H1 (cell line): ENCODE measurements at regions not wholly inside any gene's neighbourhood (a gene's known extent, or its start where the extent isn't known, plus 50 kb on each side); places are given as distances from the start of the nearest gene placed in this dataset.

Experiments
- CTCF ChIA-PET: fragments of 300-600 bp; sonication (Branson Sonifier 250); formaldehyde crosslinking; loops from one replicate; lab custom pipeline; 2021; ENCODE audit not compliant: partially characterized antibody; lab: Charles Lee
- POLR2A ChIA-PET: fragments of 300-600 bp; sonication (Branson Sonifier 250); formaldehyde crosslinking; loops from one replicate; lab custom pipeline; 2021; ENCODE audit warnings: inconsistent platforms; ENCODE audit not compliant: partially characterized antibody; lab: Charles Lee
- DNase-seq, 2 experiments: peaks; one replicate each; pipeline versions ENCODE4 v3.0.0 to v3.0.0-alpha.2; 2010 to 2022; ENCODE audit warnings: low spot score in 2 of 2, low read depth in 1 of 2, mixed read lengths in 1 of 2
- FAIRE-seq: peaks from 2 replicates; lab custom pipeline; 2011; peaks lifted over from hg19 to GRCh38; lab: Jason Lieb, UNC
- H2AFZ ChIP-seq: 2 replicates; pipeline ENCODE4 v1.8.1; 2012; ENCODE audit warnings: low read length, inconsistent platforms
- H2AK5ac ChIP-seq: 2 replicates; pipeline ENCODE4 v1.6.1; 2013; ENCODE audit warnings: low read depth, low read length
- H2BK120ac ChIP-seq: replicated peaks from 2 replicates; pipeline ENCODE3; 2013; ENCODE audit warnings: low read depth, low read length, inconsistent platforms
- H2BK12ac ChIP-seq: 2 replicates; pipeline ENCODE4 v1.6.1; 2013; ENCODE audit warnings: low read depth, low read length
- H2BK15ac ChIP-seq: 2 replicates; pipeline ENCODE4 v1.6.1; 2013; ENCODE audit warnings: low read length
- H2BK20ac ChIP-seq: 2 replicates; pipeline ENCODE4 v1.6.1; 2013; ENCODE audit warnings: low read length
- H2BK5ac ChIP-seq: 2 replicates; pipeline ENCODE4 v1.6.1; 2013; ENCODE audit warnings: low read depth, low read length
- H3K14ac ChIP-seq: 2 replicates; pipeline ENCODE4 v1.6.1; 2013; ENCODE audit warnings: inconsistent platforms; ENCODE audit not compliant: insufficient read length
- H3K18ac ChIP-seq: 2 replicates; pipeline ENCODE4 v1.6.1; 2013; ENCODE audit warnings: low read length; ENCODE audit errors: extremely low read depth
- H3K23ac ChIP-seq: 2 replicates; pipeline ENCODE4 v1.6.1; 2013; ENCODE audit warnings: inconsistent platforms; ENCODE audit not compliant: insufficient read length
- H3K23me2 ChIP-seq: 2 replicates; pipeline ENCODE4 v1.6.1; 2013; ENCODE audit warnings: low read depth, low read length
- H3K27ac ChIP-seq: 2 replicates; pipeline ENCODE4 v1.6.1; 2011; ENCODE audit warnings: low read depth, low read length, inconsistent platforms
- H3K27me3 ChIP-seq, 4 experiments: replicated peaks in 1 of 4; 1 replicate in 1 of 4; 2 replicates in 3 of 4; pipeline versions ENCODE4 v1.6.1 to v1.8.1; 2011 to 2013; ENCODE audit warnings: low read length in 3 of 4, mild to moderate bottlenecking in 3 of 4, inconsistent platforms in 2 of 4, mixed read lengths in 2 of 4, moderate library complexity in 1 of 4; ENCODE audit not compliant: control insufficient read depth in 3 of 4, insufficient read depth in 3 of 4; ENCODE audit errors: extremely low read depth in 1 of 4
- H3K36me3 ChIP-seq, 4 experiments: 2 replicates each; pipeline versions ENCODE4 v1.6.1 to v1.8.1; 2011 to 2013; ENCODE audit warnings: mild to moderate bottlenecking in 4 of 4, low read length in 3 of 4, moderate library complexity in 2 of 4, control low read depth in 1 of 4, inconsistent platforms in 1 of 4; ENCODE audit not compliant: insufficient read depth in 4 of 4, control insufficient read depth in 2 of 4
- H3K4ac ChIP-seq: replicated peaks from 2 replicates; pipeline ENCODE3; 2013; ENCODE audit warnings: low read length, low read depth, mixed read lengths, inconsistent platforms; ENCODE audit not compliant: insufficient read length
- H3K4me1 ChIP-seq, 4 experiments: replicated peaks in 1 of 4; 1 replicate in 1 of 4; 2 replicates in 3 of 4; pipeline versions ENCODE4 v1.6.1 to v1.8.1; 2011 to 2013; ENCODE audit warnings: low read length in 3 of 4, inconsistent platforms in 2 of 4, mixed read lengths in 1 of 4; ENCODE audit not compliant: insufficient read depth in 4 of 4, control insufficient read depth in 3 of 4
- H3K4me2 ChIP-seq, 2 experiments: 2 replicates each; pipeline versions ENCODE4 v1.6.1 to v1.8.1; 2011 to 2013; ENCODE audit warnings: low read depth in 2 of 2, low read length in 2 of 2, control low read depth in 1 of 2, inconsistent platforms in 1 of 2, mild to moderate bottlenecking in 1 of 2; ENCODE audit not compliant: insufficient read depth in 1 of 2
- H3K4me3 ChIP-seq, 4 experiments: fragments of 200-600, 300-600 bp in 1 of 4; sonication (generic), shearing (Covaris generic), sonication (Bioruptor Twin) in 1 of 4; 2 replicates each; pipeline versions ENCODE4 v1.5.1 to v1.8.1; 2011 to 2016; ENCODE audit warnings: low read length in 4 of 4, low read depth in 3 of 4, control low read depth in 2 of 4, inconsistent platforms in 2 of 4, mild to moderate bottlenecking in 2 of 4, mixed read lengths in 1 of 4, moderate library complexity in 1 of 4; ENCODE audit not compliant: insufficient read depth in 2 of 4; ENCODE audit errors: extremely low read depth in 1 of 4
- H3K56ac ChIP-seq: replicated peaks from 2 replicates; pipeline ENCODE3; 2013; ENCODE audit warnings: low read depth, mild to moderate bottlenecking, mixed read lengths, low read length, inconsistent platforms; ENCODE audit not compliant: insufficient read length
- H3K79me1 ChIP-seq: 2 replicates; pipeline ENCODE4 v1.6.1; 2013; ENCODE audit warnings: low read depth, low read length, control low read depth
- H3K79me2 ChIP-seq, 2 experiments: 2 replicates each; pipeline versions ENCODE4 v1.6.1 to v1.8.1; 2012 to 2013; ENCODE audit warnings: low read length in 2 of 2, mild to moderate bottlenecking in 2 of 2, inconsistent platforms in 1 of 2; ENCODE audit not compliant: insufficient read depth in 2 of 2, control insufficient read depth in 1 of 2
- H3K9ac ChIP-seq, 4 experiments: replicated peaks in 1 of 4; 1 replicate in 1 of 4; 2 replicates in 3 of 4; pipeline versions ENCODE4 v1.6.1 to v1.8.1; 2011 to 2013; ENCODE audit warnings: low read depth in 3 of 4, low read length in 3 of 4, control low read depth in 2 of 4, mild to moderate bottlenecking in 2 of 4, moderate library complexity in 2 of 4, inconsistent platforms in 1 of 4; ENCODE audit errors: extremely low read depth in 1 of 4
- H3K9me3 ChIP-seq, 2 experiments: 2 replicates each; pipeline versions ENCODE4 v1.6.1 to v1.8.1; 2012 to 2013; ENCODE audit warnings: mild to moderate bottlenecking in 2 of 2, moderate library complexity in 2 of 2, control low read depth in 1 of 2, inconsistent platforms in 1 of 2, low read depth in 1 of 2, low read length in 1 of 2, mixed read lengths in 1 of 2; ENCODE audit not compliant: insufficient read depth in 2 of 2
- H4K20me1 ChIP-seq, 2 experiments: replicated peaks in 1 of 2; 2 replicates each; pipeline versions ENCODE3 to v1.8.1; 2011 to 2013; ENCODE audit warnings: inconsistent platforms in 2 of 2, low read length in 2 of 2, mild to moderate bottlenecking in 1 of 2; ENCODE audit not compliant: insufficient read depth in 2 of 2, control insufficient read depth in 1 of 2
- H4K5ac ChIP-seq: 2 replicates; pipeline ENCODE4 v1.6.1; 2013; ENCODE audit warnings: low read length, low read depth, mixed read lengths, inconsistent platforms; ENCODE audit not compliant: insufficient read length
- H4K8ac ChIP-seq: 2 replicates; pipeline ENCODE4 v1.8.0; 2013; ENCODE audit warnings: mild to moderate bottlenecking, moderate library complexity, low read length, inconsistent platforms; ENCODE audit not compliant: insufficient read depth; ENCODE audit errors: extremely low read depth
- H4K91ac ChIP-seq: replicated peaks from 2 replicates; pipeline ENCODE3; 2013; ENCODE audit warnings: low read length, mixed read lengths, inconsistent platforms; ENCODE audit not compliant: insufficient read length
- BACH1 ChIP-seq: IDR thresholded peaks from 2 replicates; pipeline ENCODE4 v1.6.1; 2012; ENCODE audit warnings: low read length, improper control_type of control experiment
- GTF2F1 ChIP-seq: IDR thresholded peaks from 2 replicates; pipeline ENCODE4 v1.6.1; 2012; ENCODE audit warnings: low read depth, low read length, improper control_type of control experiment, borderline replicate concordance
- HDAC2 ChIP-seq, 2 experiments: fragments of 300-600 bp in 1 of 2; sonication (generic) in 1 of 2; IDR thresholded peaks; 2 replicates each; pipeline ENCODE4 v1.6.1; 2011 to 2012; ENCODE audit warnings: low read depth in 2 of 2, low read length in 2 of 2, mild to moderate bottlenecking in 2 of 2, moderate library complexity in 2 of 2, borderline replicate concordance in 1 of 2, inconsistent platforms in 1 of 2
- NANOG ChIP-seq: IDR thresholded peaks from 2 replicates; pipeline ENCODE4 v1.6.1; 2011; ENCODE audit warnings: low read length, low read depth, mild to moderate bottlenecking, inconsistent platforms; ENCODE audit not compliant: insufficient read depth, poor library complexity, severe bottlenecking
- NRF1 ChIP-seq: IDR thresholded peaks from 2 replicates; pipeline ENCODE4 v1.6.1; 2011; ENCODE audit warnings: mild to moderate bottlenecking, low read depth, low read length, improper control_type of control experiment
- RXRA ChIP-seq: IDR thresholded peaks from 2 replicates; pipeline ENCODE4 v1.6.1; 2011; ENCODE audit warnings: low read depth, mild to moderate bottlenecking, low read length, moderate library complexity; ENCODE audit not compliant: insufficient read depth
- SIN3A ChIP-seq, 2 experiments: IDR thresholded peaks in 1 of 2; conservative IDR thresholded peaks in 1 of 2; 2 replicates each; pipeline ENCODE4 v1.6.1; 2011 to 2012; ENCODE audit warnings: low read length in 2 of 2, improper control_type of control experiment in 1 of 2, low read depth in 1 of 2, mild to moderate bottlenecking in 1 of 2
- SUZ12 ChIP-seq: fragments of 200-600 bp; sonication (generic); IDR thresholded peaks from 2 replicates; pipeline ENCODE4 v1.6.1; 2012; ENCODE audit warnings: mild to moderate bottlenecking, inconsistent platforms, low read length, moderate library complexity, mixed read lengths
- TAF1 ChIP-seq: IDR thresholded peaks from 2 replicates; pipeline ENCODE4 v1.6.1; 2011; ENCODE audit warnings: mild to moderate bottlenecking, low read depth, low read length
- TBP ChIP-seq: IDR thresholded peaks from 2 replicates; pipeline ENCODE4 v1.6.1; 2011; ENCODE audit warnings: low read depth, low read length, improper control_type of control experiment
- WGBS, 2 experiments: shearing (Covaris generic) in 1 of 2; methylation state at CpG; one replicate each; pipeline versions ENCODE4 v1.1.6 to v1.1.7; 2013 to 2015; ENCODE audit warnings: low lambda C conversion rate in 2 of 2, mixed read lengths in 2 of 2, inconsistent platforms in 1 of 2, low coverage in 1 of 2, missing lambda C conversion rate in 1 of 2; ENCODE audit not compliant: insufficient replicate concordance in 2 of 2, insufficient coverage in 1 of 2, insufficient read length in 1 of 2; ENCODE audit errors: extremely low coverage in 1 of 2, missing lambda C conversion rate in 1 of 2; 5-methylcytosine and 5-hydroxymethylcytosine counted together

DNA sequence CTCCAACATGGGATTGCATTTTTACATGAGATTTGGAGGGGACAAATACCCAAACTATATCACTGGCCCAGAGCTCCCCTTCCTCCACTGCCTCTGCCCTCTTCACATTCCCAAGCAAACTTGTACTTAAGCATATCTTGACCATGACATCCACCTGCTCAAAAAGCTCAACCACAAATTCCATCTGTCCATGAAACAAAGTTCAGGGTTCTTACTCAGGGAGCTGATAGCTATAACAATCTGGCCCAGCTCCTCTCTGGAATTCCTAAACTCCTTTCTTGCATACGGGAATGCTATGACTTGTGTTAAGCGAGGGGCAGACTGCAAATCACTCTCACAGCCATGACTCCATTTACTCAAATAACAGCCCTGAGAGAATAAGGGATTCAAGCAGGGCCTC, 152.1 kb downstream of the GALC start:
- CTCF ChIA-PET: interaction anchor here (0.6 to 1.0 kb wide), 3 partner anchors 19 to 94 kb away, joined by 3 read pairs; no protein-coding TSS in a partner anchor
- WGBS, 2 experiments: 92% methylated on average over 2 of the region's 2 CpGs; no CpG with 5 or more reads in 1 of the 2 experiments
- H2BK20ac ChIP-seq: no peak overlapping the region

More for the DNA sequence above, 152.1 kb downstream of the GALC start:
- Histone ChIP-seq H4K8ac (no peak overlapping the region), H3K9me3 (no peaks in the 10 kb centered on the region), H3K56ac (no peak overlapping the region), H3K4me1 (no peaks in the 10 kb centered on the region), H3K23ac (no peak overlapping the region), H3K4ac (no peak overlapping the region), H4K91ac (no peak overlapping the region), H3K14ac (no peak overlapping the region), H3K4me2 (no peak overlapping the region), H3K18ac (no peak overlapping the region), H3K36me3 (no peaks in the 10 kb centered on the region), H3K4me3 (no peak overlapping the region), H4K20me1 (no peaks in the 10 kb centered on the region), H2BK5ac (no peak overlapping the region)
- no peak for DNase-seq
- POLR2A ChIA-PET: no interaction called here
- TF ChIP-seq SUZ12 (no peak), SIN3A (conservative IDR thresholded peaks at IDR 0.05 in 1 of 2, IDR thresholded peaks at IDR 0.05 in 1 of 2; ENCODE audit: low read depth in 1 of 2, low read length in 2 of 2) (no peak), HDAC2 (IDR thresholded peaks at IDR 0.05; ENCODE audit: borderline replicate concordance in 1 of 2, low read depth in 2 of 2, low read length in 2 of 2) (no peak), NANOG (no peak), NRF1 (no peak), TBP (no peak), GTF2F1 (no peak), TAF1 (no peak), BACH1 (no peak), RXRA (no peak)
- TF ChIP-seq, all 59 proteins: peak for 0
- Histone ChIP-seq H3K27ac (no peak overlapping the region), H3K23me2 (no peaks in the 10 kb centered on the region), H3K27me3 (no peaks in the 10 kb centered on the region), H4K5ac (no peak overlapping the region), H2AK5ac (no peak overlapping the region), H2AFZ (no peak overlapping the region), H2BK120ac (no peak overlapping the region), H3K79me2 (no peaks in the 10 kb centered on the region), H2BK15ac (no peak overlapping the region), H2BK12ac (no peak overlapping the region), H3K79me1 (no peaks in the 10 kb centered on the region), H3K9ac (no peak overlapping the region)
- FAIRE-seq: no peak
